WTC11 (cell line): ENCODE measurements at regions not wholly inside any gene's neighbourhood (a gene's known extent, or its start where the extent isn't known, plus 50 kb on each side); places are given as distances from the start of the nearest gene placed in this dataset.

ENCODE experiments used
- ATAC-seq: fragments of 200-7000 bp; cut with Tn5 transposase; 2 replicates; pipeline ENCODE4 v1.10.0; 2021; ENCODE audit warnings: mild to moderate bottlenecking, moderate library complexity
- CTCF ChIA-PET: fragments of 300-600 bp; sonication (Branson Sonifier 250); formaldehyde crosslinking; loops from one replicate; lab custom pipeline; 2021; ENCODE audit warnings: antibody characterized with exemption; lab: Charles Lee
- POLR2A ChIA-PET: fragments of 350-600 bp; sonication (Branson Sonifier 250); formaldehyde crosslinking; loops from one replicate; lab custom pipeline; 2021; ENCODE audit warnings: antibody characterized with exemption; lab: Charles Lee
- DNase-seq: peaks from one replicate; pipeline ENCODE4 v3.0.0; 2021; ENCODE audit warnings: low spot score
- H3K27ac Mint-ChIP-seq: 2 replicates; pipeline ENCODE4 v1.8.0; 2021; ENCODE audit warnings: mixed read lengths
- H3K27me3 Mint-ChIP-seq: 2 replicates; pipeline ENCODE4 v1.8.0; 2021; ENCODE audit warnings: low read depth, mild to moderate bottlenecking, moderate library complexity, mixed read lengths
- H3K36me3 Mint-ChIP-seq: 2 replicates; pipeline ENCODE4 v1.8.0; 2021; ENCODE audit warnings: mixed read lengths
- H3K4me1 Mint-ChIP-seq: 2 replicates; pipeline ENCODE4 v1.8.0; 2022; ENCODE audit warnings: mixed read lengths
- H3K4me3 Mint-ChIP-seq: 2 replicates; pipeline ENCODE4 v1.8.0; 2021; ENCODE audit warnings: mild to moderate bottlenecking, moderate library complexity, mixed read lengths
- H3K9me3 Mint-ChIP-seq: 2 replicates; pipeline ENCODE4 v1.8.0; 2021; ENCODE audit warnings: mixed read lengths
- CREB1 ChIP-seq: sonication (generic); formaldehyde crosslinking; IDR thresholded peaks from 2 replicates; pipeline ENCODE4 v1.8.0; 2023; ENCODE audit warnings: mild to moderate bottlenecking, missing genetic modification reagents
- EMX1 ChIP-seq: fragments of 250-450 bp; sonication (Bioruptor Pico); IDR thresholded peaks from 2 replicates; pipeline ENCODE4 v1.8.0; 2021; ENCODE audit warnings: mild to moderate bottlenecking
- FOXK1 ChIP-seq: sonication (generic); formaldehyde crosslinking; IDR thresholded peaks from 2 replicates; pipeline ENCODE4 v1.8.0; 2022; ENCODE audit warnings: mild to moderate bottlenecking, moderate library complexity, missing genetic modification reagents
- HMGA2 ChIP-seq: fragments of 250-450 bp; sonication (Bioruptor Pico); IDR thresholded peaks from 2 replicates; pipeline ENCODE4 v1.4.0; 2021; ENCODE audit warnings: mild to moderate bottlenecking, moderate library complexity
- JUN ChIP-seq: sonication (generic); formaldehyde crosslinking; IDR thresholded peaks from 2 replicates; pipeline ENCODE4 v1.8.0; 2023; ENCODE audit warnings: mild to moderate bottlenecking, missing genetic modification reagents
- NFATC4 ChIP-seq: fragments of 250-450 bp; sonication (Bioruptor Pico); IDR thresholded peaks from 2 replicates; pipeline ENCODE4 v1.9.0; 2021; ENCODE audit warnings: mild to moderate bottlenecking
- NFE2L1 ChIP-seq: sonication (generic); formaldehyde crosslinking; IDR thresholded peaks from 2 replicates; pipeline ENCODE4 v1.8.1; 2023; ENCODE audit warnings: missing genetic modification reagents
- NFYB ChIP-seq: sonication (generic); formaldehyde crosslinking; conservative IDR thresholded peaks from 2 replicates; pipeline ENCODE4 v1.8.0; 2022; ENCODE audit warnings: low read depth, missing genetic modification reagents
- NR1H2 ChIP-seq: sonication (generic); formaldehyde crosslinking; IDR thresholded peaks from 2 replicates; pipeline ENCODE4 v1.9.0; 2021; ENCODE audit warnings: mild to moderate bottlenecking, moderate library complexity, missing genetic modification reagents
- PRRX2 ChIP-seq: fragments of 250-450 bp; sonication (Bioruptor Pico); IDR thresholded peaks from 2 replicates; pipeline ENCODE4 v1.8.0; 2021; ENCODE audit warnings: mild to moderate bottlenecking
- RORB ChIP-seq: fragments of 250-450 bp; sonication (Bioruptor Pico); IDR thresholded peaks from 2 replicates; pipeline ENCODE4 v1.9.0; 2021; ENCODE audit warnings: mild to moderate bottlenecking
- SP1 ChIP-seq: sonication (generic); formaldehyde crosslinking; conservative IDR thresholded peaks from 2 replicates; pipeline ENCODE4 v1.8.1; 2022; ENCODE audit warnings: missing genetic modification reagents
- TCF7 ChIP-seq: sonication (generic); formaldehyde crosslinking; IDR thresholded peaks from 2 replicates; pipeline ENCODE4 v1.8.0; 2022; ENCODE audit warnings: mild to moderate bottlenecking, low read depth, missing genetic modification reagents, moderate library complexity
- TEAD4 ChIP-seq: sonication (generic); formaldehyde crosslinking; IDR thresholded peaks from 2 replicates; pipeline ENCODE4 v1.8.0; 2022; ENCODE audit warnings: mild to moderate bottlenecking, missing genetic modification reagents
- ZBTB21 ChIP-seq: sonication (generic); formaldehyde crosslinking; IDR thresholded peaks from 2 replicates; pipeline ENCODE4 v1.8.1; 2023; ENCODE audit warnings: mild to moderate bottlenecking, missing genetic modification reagents, borderline replicate concordance
- ZNF121 ChIP-seq: sonication (generic); formaldehyde crosslinking; IDR thresholded peaks from 2 replicates; pipeline ENCODE4 v1.8.0; 2023; ENCODE audit warnings: missing genetic modification reagents
- ZNF219 ChIP-seq: sonication (generic); formaldehyde crosslinking; IDR thresholded peaks from 2 replicates; pipeline ENCODE4 v1.8.0; 2023; ENCODE audit warnings: missing genetic modification reagents, mild to moderate bottlenecking, borderline replicate concordance
- ZNF232 ChIP-seq: sonication (generic); formaldehyde crosslinking; IDR thresholded peaks from 2 replicates; pipeline ENCODE4 v1.8.0; 2022; ENCODE audit warnings: mild to moderate bottlenecking, missing genetic modification reagents
- ZNF263 ChIP-seq: sonication (generic); formaldehyde crosslinking; IDR thresholded peaks from 2 replicates; pipeline ENCODE4 v1.8.1; 2022; ENCODE audit warnings: low read depth, mild to moderate bottlenecking, moderate library complexity, missing genetic modification reagents
- ZNF416 ChIP-seq: fragments of 250-450 bp; sonication (Bioruptor Pico); IDR thresholded peaks from 2 replicates; pipeline ENCODE4 v1.9.0; 2021; ENCODE audit warnings: mild to moderate bottlenecking, inconsistent platforms
- TF ChIP-seq, protein P1 (sequence below): sonication (generic); formaldehyde crosslinking; IDR thresholded peaks from 2 replicates; pipeline ENCODE4 v1.8.1; 2022; ENCODE audit warnings: low read depth, missing genetic modification reagents, borderline replicate concordance
- TF ChIP-seq, protein P2 (sequence below): sonication (generic); formaldehyde crosslinking; IDR thresholded peaks from 2 replicates; pipeline ENCODE4 v1.8.1; 2023; ENCODE audit warnings: mild to moderate bottlenecking, missing genetic modification reagents, moderate library complexity
- TF ChIP-seq, protein P3 (sequence below): fragments of 250-450 bp; sonication (Bioruptor Pico); IDR thresholded peaks from 2 replicates; pipeline ENCODE4 v2.1.2; 2022; ENCODE audit warnings: mild to moderate bottlenecking, moderate library complexity

DNA sequence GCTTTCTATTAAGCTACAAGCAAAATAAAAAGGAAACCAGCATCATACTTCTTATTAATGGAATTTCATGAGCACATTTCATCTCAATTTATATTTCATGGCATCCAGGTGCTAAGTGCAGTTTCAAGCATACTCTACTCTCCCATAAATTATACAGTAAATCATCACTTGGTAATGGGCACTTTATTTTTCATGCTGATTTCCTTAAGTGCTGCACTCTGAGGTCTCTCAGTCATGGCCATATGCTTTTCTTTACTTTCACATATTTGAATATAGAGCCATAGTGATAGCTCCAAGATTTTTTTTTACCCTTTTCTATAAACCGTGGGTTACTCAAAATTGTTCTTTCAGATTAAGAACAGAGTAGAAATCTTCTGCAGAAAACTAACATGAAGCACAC lies 1505.7 kb upstream of the CADM2 start:
- CTCF ChIA-PET: no interaction called here
- TF ChIP-seq TEAD4 (CRISPR knock-in tag) (no peak), RORB (no peak)
- POLR2A ChIA-PET: no interaction called here
- Mint-ChIP-seq H3K4me1 (peaks cover 24% of the 10 kb centered on the region), H3K27ac (no peak overlapping the region), H3K27me3 (no peaks in the 10 kb centered on the region), H3K9me3 (no peaks in the 10 kb centered on the region), H3K4me3 (no peak overlapping the region), H3K36me3 (no peaks in the 10 kb centered on the region)
- no peak for DNase-seq
- no peak for ATAC-seq

DNA sequence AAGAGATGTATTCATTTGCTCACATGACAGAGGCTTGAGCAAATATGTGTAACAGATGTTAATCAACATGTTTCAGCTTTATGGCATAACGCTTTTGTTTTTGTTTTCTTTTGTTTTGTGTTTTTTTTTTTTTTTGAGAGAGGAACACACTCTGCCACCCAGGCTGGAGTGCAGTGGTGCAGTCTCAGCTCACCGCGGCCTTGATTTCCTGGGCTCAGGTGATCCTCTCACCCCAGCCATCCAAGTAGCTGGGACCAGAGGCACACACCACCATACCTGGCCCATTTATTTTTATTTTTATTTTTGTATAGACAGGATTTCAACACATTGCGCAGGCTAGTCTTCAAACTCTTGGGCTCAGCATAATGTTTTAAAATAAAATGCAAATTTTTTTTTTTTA lies 1504.4 kb upstream of the CADM2 start:
- Mint-ChIP-seq H3K27me3 (no peaks in the 10 kb centered on the region), H3K36me3 (no peaks in the 10 kb centered on the region), H3K9me3 (no peaks in the 10 kb centered on the region), H3K27ac (no peak overlapping the region), H3K4me1 (peaks cover 24% of the 10 kb centered on the region), H3K4me3 (no peak overlapping the region)
- ATAC-seq (no peak), DNase-seq (no peak)
- TF ChIP-seq FOXK1 (CRISPR knock-in tag) (no peak), PRRX2 (CRISPR knock-in tag) (no peak), JUN (CRISPR knock-in tag) (no peak), NFE2L1 (CRISPR knock-in tag) (no peak), EMX1 (CRISPR knock-in tag) (no peak), NR1H2 (CRISPR knock-in tag) (no peak), NFATC4 (CRISPR knock-in tag) (no peak)
- TF ChIP-seq, protein P1, sequence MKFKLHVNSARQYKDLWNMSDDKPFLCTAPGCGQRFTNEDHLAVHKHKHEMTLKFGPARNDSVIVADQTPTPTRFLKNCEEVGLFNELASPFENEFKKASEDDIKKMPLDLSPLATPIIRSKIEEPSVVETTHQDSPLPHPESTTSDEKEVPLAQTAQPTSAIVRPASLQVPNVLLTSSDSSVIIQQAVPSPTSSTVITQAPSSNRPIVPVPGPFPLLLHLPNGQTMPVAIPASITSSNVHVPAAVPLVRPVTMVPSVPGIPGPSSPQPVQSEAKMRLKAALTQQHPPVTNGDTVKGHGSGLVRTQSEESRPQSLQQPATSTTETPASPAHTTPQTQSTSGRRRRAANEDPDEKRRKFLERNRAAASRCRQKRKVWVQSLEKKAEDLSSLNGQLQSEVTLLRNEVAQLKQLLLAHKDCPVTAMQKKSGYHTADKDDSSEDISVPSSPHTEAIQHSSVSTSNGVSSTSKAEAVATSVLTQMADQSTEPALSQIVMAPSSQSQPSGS (CRISPR knock-in tag): no peak
- POLR2A ChIA-PET: no interaction called here
- CTCF ChIA-PET: interaction anchor here (0.6 kb wide), 1 partner anchor 63 kb away, joined by 4 read pairs; no protein-coding TSS in a partner anchor

DNA sequence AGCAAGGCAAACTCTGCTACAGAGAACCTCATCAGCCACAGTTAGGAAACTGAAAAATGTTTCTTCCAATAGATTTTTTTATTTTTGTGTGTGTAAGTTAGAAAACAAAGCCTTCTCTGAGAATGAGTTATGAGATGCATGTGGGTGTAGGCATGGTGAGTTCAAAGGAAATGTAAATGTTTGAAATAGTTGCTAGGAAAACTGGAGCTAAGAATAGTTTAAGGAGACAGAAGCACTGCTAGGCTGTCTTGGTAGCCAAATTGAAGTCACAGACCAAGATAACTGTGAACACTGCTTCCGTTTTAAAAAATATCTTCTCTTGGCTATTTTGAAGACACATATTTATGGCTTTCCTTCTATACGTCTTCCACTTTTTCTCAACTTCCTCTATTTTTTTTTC lies 1501.2 kb upstream of the CADM2 start:
- DNase-seq: no peak
- Mint-ChIP-seq H3K27me3 (no peaks in the 10 kb centered on the region), H3K36me3 (no peaks in the 10 kb centered on the region), H3K4me1 (peaks cover 40% of the 10 kb centered on the region)
- CTCF ChIA-PET: no interaction called here
- POLR2A ChIA-PET: no interaction called here
- no peak for TF ChIP-seq NFYB
- TF ChIP-seq RORB: no peak
- TF ChIP-seq ZNF416: no peak
- TF ChIP-seq ZBTB21: no peak
- TF ChIP-seq TCF7: no peak
- TF ChIP-seq, protein P2, sequence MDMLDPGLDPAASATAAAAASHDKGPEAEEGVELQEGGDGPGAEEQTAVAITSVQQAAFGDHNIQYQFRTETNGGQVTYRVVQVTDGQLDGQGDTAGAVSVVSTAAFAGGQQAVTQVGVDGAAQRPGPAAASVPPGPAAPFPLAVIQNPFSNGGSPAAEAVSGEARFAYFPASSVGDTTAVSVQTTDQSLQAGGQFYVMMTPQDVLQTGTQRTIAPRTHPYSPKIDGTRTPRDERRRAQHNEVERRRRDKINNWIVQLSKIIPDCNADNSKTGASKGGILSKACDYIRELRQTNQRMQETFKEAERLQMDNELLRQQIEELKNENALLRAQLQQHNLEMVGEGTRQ (CRISPR knock-in tag): no peak
- no peak for TF ChIP-seq NR1H2 (CRISPR knock-in tag)
- TF ChIP-seq ZNF263 (CRISPR knock-in tag): no peak
- no peak for TF ChIP-seq CREB1 (CRISPR knock-in tag)
- TF ChIP-seq SP1: no peak
- TF ChIP-seq, protein P3, sequence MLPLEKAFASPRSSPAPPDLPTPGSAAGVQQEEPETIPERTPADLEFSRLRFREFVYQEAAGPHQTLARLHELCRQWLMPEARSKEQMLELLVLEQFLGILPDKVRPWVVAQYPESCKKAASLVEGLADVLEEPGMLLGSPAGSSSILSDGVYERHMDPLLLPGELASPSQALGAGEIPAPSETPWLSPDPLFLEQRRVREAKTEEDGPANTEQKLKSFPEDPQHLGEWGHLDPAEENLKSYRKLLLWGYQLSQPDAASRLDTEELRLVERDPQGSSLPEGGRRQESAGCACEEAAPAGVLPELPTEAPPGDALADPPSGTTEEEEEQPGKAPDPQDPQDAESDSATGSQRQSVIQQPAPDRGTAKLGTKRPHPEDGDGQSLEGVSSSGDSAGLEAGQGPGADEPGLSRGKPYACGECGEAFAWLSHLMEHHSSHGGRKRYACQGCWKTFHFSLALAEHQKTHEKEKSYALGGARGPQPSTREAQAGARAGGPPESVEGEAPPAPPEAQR (CRISPR knock-in tag): no peak
- TF ChIP-seq ZNF121: no peak
- no peak for TF ChIP-seq HMGA2 (CRISPR knock-in tag)
- TF ChIP-seq ZNF219 (CRISPR knock-in tag): no peak
- TF ChIP-seq ZNF232 (CRISPR knock-in tag): no peak
- no peak for TF ChIP-seq PRRX2 (CRISPR knock-in tag)
- TF ChIP-seq, all 79 proteins: peak for 0
- Mint-ChIP-seq H3K9me3 (peaks cover 11% of the 10 kb centered on the region), H3K27ac (no peak overlapping the region), H3K4me3 (no peak overlapping the region)
- ATAC-seq: no peak
